Neural progenitor cell (in vitro differentiated cells): ENCODE measurements at regions not wholly inside any gene's neighbourhood (a gene's known extent, or its start where the extent isn't known, plus 50 kb on each side); places are given as distances from the start of the nearest gene placed in this dataset.

Source experiments
- DNase-seq: peaks from one replicate; pipeline ENCODE4 v3.0.0-alpha.2; 2016; ENCODE audit warnings: low spot score
- H2AFZ ChIP-seq: fragments of 200-600 bp; sonication (generic); replicated peaks from 2 replicates; pipeline ENCODE4 v1.6.1; 2016; ENCODE audit warnings: antibody characterized with exemption
- H3F3A ChIP-seq: fragments of 200-600 bp; sonication (generic); 2 replicates; pipeline ENCODE4 v1.6.1; 2016; ENCODE audit warnings: antibody characterized with exemption, low read depth
- H3K27ac ChIP-seq: fragments of 200-600 bp; sonication (generic); 2 replicates; pipeline ENCODE4 v1.5.1; 2016; ENCODE audit warnings: mild to moderate bottlenecking
- H3K27me3 ChIP-seq: fragments of 200-600 bp; sonication (generic); 2 replicates; pipeline ENCODE4 v1.6.1; 2016; ENCODE audit warnings: mild to moderate bottlenecking, moderate library complexity
- H3K36me3 ChIP-seq: fragments of 200-600 bp; sonication (generic); 2 replicates; pipeline ENCODE4 v1.5.1; 2016
- H3K4me1 ChIP-seq: fragments of 200-600 bp; sonication (generic); 2 replicates; pipeline ENCODE4 v1.6.1; 2016; ENCODE audit warnings: mixed run types
- H3K4me2 ChIP-seq: fragments of 200-600 bp; sonication (generic); 2 replicates; pipeline ENCODE4 v1.6.1; 2016
- H3K4me3 ChIP-seq: fragments of 200-600 bp; sonication (generic); 2 replicates; pipeline ENCODE4 v1.5.1; 2016
- H3K79me2 ChIP-seq: fragments of 200-600 bp; sonication (generic); 2 replicates; pipeline ENCODE4 v1.6.1; 2016; ENCODE audit warnings: low read depth
- H3K9ac ChIP-seq: fragments of 200-600 bp; sonication (generic); 2 replicates; pipeline ENCODE4 v1.6.1; 2016
- H3K9me3 ChIP-seq: fragments of 200-600 bp; sonication (generic); 2 replicates; pipeline ENCODE4 v1.5.1; 2016; ENCODE audit warnings: low read depth
- H4K20me1 ChIP-seq: fragments of 200-600 bp; sonication (generic); 2 replicates; pipeline ENCODE4 v1.6.1; 2016; ENCODE audit warnings: low read depth
- H3K27ac Mint-ChIP-seq: 3 replicates; pipeline ENCODE4 v1.8.0; 2021; ENCODE audit warnings: mixed read lengths
- H3K27me3 Mint-ChIP-seq: 2 replicates; pipeline ENCODE4 v1.8.0; 2022; ENCODE audit warnings: low read depth, mild to moderate bottlenecking, inconsistent platforms, moderate library complexity, mixed read lengths; ENCODE audit not compliant: insufficient read depth
- H3K36me3 Mint-ChIP-seq: 3 replicates; pipeline ENCODE4 v1.8.0; 2021; ENCODE audit warnings: mixed read lengths
- H3K4me1 Mint-ChIP-seq: 3 replicates; pipeline ENCODE4 v1.8.0; 2021; ENCODE audit warnings: mixed read lengths
- H3K4me3 Mint-ChIP-seq: 3 replicates; pipeline ENCODE4 v1.8.0; 2021; ENCODE audit warnings: mild to moderate bottlenecking, moderate library complexity, mixed read lengths
- H3K9me3 Mint-ChIP-seq: 3 replicates; pipeline ENCODE4 v1.8.0; 2020; ENCODE audit warnings: mixed read lengths
- CTCF ChIP-seq: fragments of 200-600 bp; sonication (generic); IDR thresholded peaks from 2 replicates; pipeline ENCODE4 v1.5.1; 2017; ENCODE audit warnings: antibody characterized with exemption, mild to moderate bottlenecking
- EZH2 ChIP-seq: fragments of 200-600 bp; sonication (generic); IDR thresholded peaks from 2 replicates; pipeline ENCODE4 v1.6.1; 2017; ENCODE audit warnings: antibody characterized with exemption, mild to moderate bottlenecking, moderate library complexity
- EZH2phosphoT487 ChIP-seq: fragments of 200-600 bp; sonication (generic); IDR thresholded peaks from 2 replicates; pipeline ENCODE4 v1.6.1; 2017; ENCODE audit warnings: antibody characterized with exemption

- peaks cover 23% of the 10 kb centered on the region for H3K4me1 ChIP-seq
- H3K36me3 ChIP-seq, result no peaks in the 10 kb centered on the region
- H3K9me3 ChIP-seq, result no peaks in the 10 kb centered on the region
- no peak overlapping the region for H3K9ac ChIP-seq
- H3K4me3 Mint-ChIP-seq, result no peak overlapping the region
- DNase-seq, result no peak
- peaks cover 14% of the 10 kb centered on the region for H3F3A ChIP-seq
- H3K27ac ChIP-seq, result no peak overlapping the region
- H3K27ac Mint-ChIP-seq, result no peak overlapping the region
- H3K4me3 ChIP-seq, result no peak overlapping the region
- no peak overlapping the region for H3K4me2 ChIP-seq
- no peaks in the 10 kb centered on the region for H4K20me1 ChIP-seq
- no peaks in the 10 kb centered on the region for H3K9me3 Mint-ChIP-seq
- TF ChIP-seq EZH2 (no peak), EZH2phosphoT487 (no peak), CTCF (no peak)
- H3K27me3 ChIP-seq, result no peaks in the 10 kb centered on the region
- no peaks in the 10 kb centered on the region for H3K27me3 Mint-ChIP-seq
- no peaks in the 10 kb centered on the region for H3K36me3 Mint-ChIP-seq
- H3K79me2 ChIP-seq, result no peaks in the 10 kb centered on the region
- H2AFZ ChIP-seq, result no peak overlapping the region
- peaks cover 33% of the 10 kb centered on the region for H3K4me1 Mint-ChIP-seq
These were observed 228.6 kb upstream of the ARRDC4 start for GRCh38 chr15:97731859-97732258.

GRCh38 chr15:97733373-97733772 is 227.1 kb upstream of the ARRDC4 start:
- peaks cover 24% of the 10 kb centered on the region for H3K4me1 Mint-ChIP-seq
- Histone ChIP-seq H2AFZ (no peak overlapping the region), H3K79me2 (no peaks in the 10 kb centered on the region), H3K4me2 (no peak overlapping the region), H3K4me1 (peaks cover 18% of the 10 kb centered on the region), H3F3A (peaks cover 10% of the 10 kb centered on the region), H3K27ac (no peak overlapping the region), H4K20me1 (no peaks in the 10 kb centered on the region), H3K9me3 (no peaks in the 10 kb centered on the region), H3K36me3 (no peaks in the 10 kb centered on the region), H3K27me3 (no peaks in the 10 kb centered on the region), H3K4me3 (no peak overlapping the region), H3K9ac (no peak overlapping the region)
- no peaks in the 10 kb centered on the region for H3K27me3 Mint-ChIP-seq
- H3K4me3 Mint-ChIP-seq, result no peak overlapping the region
- DNase-seq, result no peak
- H3K36me3 Mint-ChIP-seq, result no peaks in the 10 kb centered on the region
- no peak overlapping the region for H3K27ac Mint-ChIP-seq
- no peak for TF ChIP-seq EZH2
- TF ChIP-seq EZH2phosphoT487, result no peak
- TF ChIP-seq CTCF, result no peak
- no peaks in the 10 kb centered on the region for H3K9me3 Mint-ChIP-seq

GRCh38 chr15:97736748-97737147 is 223.8 kb upstream of the ARRDC4 start:
- H3K79me2 ChIP-seq, result no peaks in the 10 kb centered on the region
- H3F3A ChIP-seq, result no peaks in the 10 kb centered on the region
- H3K36me3 ChIP-seq, result no peaks in the 10 kb centered on the region
- Mint-ChIP-seq H3K4me3 (no peak overlapping the region), H3K36me3 (no peaks in the 10 kb centered on the region), H3K27me3 (no peaks in the 10 kb centered on the region), H3K27ac (no peak overlapping the region), H3K9me3 (no peaks in the 10 kb centered on the region), H3K4me1 (no peaks in the 10 kb centered on the region)
- no peaks in the 10 kb centered on the region for H3K9me3 ChIP-seq
- H3K4me2 ChIP-seq, result no peak overlapping the region
- H2AFZ ChIP-seq, result no peak overlapping the region
- DNase-seq, result no peak
- no peaks in the 10 kb centered on the region for H4K20me1 ChIP-seq
- no peak overlapping the region for H3K9ac ChIP-seq
- no peak overlapping the region for H3K4me3 ChIP-seq
- no peaks in the 10 kb centered on the region for H3K27me3 ChIP-seq
- H3K27ac ChIP-seq, result no peak overlapping the region
- no peak for TF ChIP-seq EZH2
- no peak for TF ChIP-seq EZH2phosphoT487
- TF ChIP-seq CTCF, result no peak
- H3K4me1 ChIP-seq, result no peaks in the 10 kb centered on the region
